ENCODE measurements at regions not wholly inside any gene's neighbourhood (a gene's known extent, or its start where the extent isn't known, plus 50 kb on each side); places are given as distances from the start of the nearest gene placed in this dataset.

DNA sequence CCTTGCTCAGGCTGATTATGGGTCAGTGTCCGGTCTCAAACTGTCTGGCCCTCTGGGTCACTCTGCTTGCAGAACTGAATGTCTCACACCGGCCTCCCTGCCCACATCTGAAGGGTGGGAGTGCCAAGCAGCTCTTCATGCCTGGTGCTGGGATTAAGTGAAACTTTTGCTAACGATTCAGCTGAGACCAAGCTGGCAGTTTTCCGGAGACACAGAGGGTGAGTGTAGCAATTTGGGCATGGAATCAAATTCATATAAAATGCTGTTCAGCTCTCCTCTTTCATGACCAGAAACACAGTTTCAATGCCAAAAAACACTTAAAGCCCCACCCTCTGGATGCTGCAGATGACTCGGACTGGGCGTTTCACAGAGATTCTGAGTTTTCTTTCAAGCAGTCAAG lies 207.5 kb downstream of the NXNL2 start (continued):
- TF ChIP-seq, protein P1, sequence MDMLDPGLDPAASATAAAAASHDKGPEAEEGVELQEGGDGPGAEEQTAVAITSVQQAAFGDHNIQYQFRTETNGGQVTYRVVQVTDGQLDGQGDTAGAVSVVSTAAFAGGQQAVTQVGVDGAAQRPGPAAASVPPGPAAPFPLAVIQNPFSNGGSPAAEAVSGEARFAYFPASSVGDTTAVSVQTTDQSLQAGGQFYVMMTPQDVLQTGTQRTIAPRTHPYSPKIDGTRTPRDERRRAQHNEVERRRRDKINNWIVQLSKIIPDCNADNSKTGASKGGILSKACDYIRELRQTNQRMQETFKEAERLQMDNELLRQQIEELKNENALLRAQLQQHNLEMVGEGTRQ (CRISPR knock-in tag; IDR thresholded peaks at IDR 0.05) = no peak
- TF ChIP-seq, protein P2, sequence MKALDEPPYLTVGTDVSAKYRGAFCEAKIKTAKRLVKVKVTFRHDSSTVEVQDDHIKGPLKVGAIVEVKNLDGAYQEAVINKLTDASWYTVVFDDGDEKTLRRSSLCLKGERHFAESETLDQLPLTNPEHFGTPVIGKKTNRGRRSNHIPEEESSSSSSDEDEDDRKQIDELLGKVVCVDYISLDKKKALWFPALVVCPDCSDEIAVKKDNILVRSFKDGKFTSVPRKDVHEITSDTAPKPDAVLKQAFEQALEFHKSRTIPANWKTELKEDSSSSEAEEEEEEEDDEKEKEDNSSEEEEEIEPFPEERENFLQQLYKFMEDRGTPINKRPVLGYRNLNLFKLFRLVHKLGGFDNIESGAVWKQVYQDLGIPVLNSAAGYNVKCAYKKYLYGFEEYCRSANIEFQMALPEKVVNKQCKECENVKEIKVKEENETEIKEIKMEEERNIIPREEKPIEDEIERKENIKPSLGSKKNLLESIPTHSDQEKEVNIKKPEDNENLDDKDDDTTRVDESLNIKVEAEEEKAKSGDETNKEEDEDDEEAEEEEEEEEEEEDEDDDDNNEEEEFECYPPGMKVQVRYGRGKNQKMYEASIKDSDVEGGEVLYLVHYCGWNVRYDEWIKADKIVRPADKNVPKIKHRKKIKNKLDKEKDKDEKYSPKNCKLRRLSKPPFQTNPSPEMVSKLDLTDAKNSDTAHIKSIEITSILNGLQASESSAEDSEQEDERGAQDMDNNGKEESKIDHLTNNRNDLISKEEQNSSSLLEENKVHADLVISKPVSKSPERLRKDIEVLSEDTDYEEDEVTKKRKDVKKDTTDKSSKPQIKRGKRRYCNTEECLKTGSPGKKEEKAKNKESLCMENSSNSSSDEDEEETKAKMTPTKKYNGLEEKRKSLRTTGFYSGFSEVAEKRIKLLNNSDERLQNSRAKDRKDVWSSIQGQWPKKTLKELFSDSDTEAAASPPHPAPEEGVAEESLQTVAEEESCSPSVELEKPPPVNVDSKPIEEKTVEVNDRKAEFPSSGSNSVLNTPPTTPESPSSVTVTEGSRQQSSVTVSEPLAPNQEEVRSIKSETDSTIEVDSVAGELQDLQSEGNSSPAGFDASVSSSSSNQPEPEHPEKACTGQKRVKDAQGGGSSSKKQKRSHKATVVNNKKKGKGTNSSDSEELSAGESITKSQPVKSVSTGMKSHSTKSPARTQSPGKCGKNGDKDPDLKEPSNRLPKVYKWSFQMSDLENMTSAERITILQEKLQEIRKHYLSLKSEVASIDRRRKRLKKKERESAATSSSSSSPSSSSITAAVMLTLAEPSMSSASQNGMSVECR (CRISPR knock-in tag; IDR thresholded peaks at IDR 0.05; ENCODE audit: borderline replicate concordance) = no peak
- TF ChIP-seq PRRX2 (CRISPR knock-in tag; IDR thresholded peaks at IDR 0.05) = no peak
- TF ChIP-seq MXD4 (CRISPR knock-in tag; IDR thresholded peaks at IDR 0.05; ENCODE audit: borderline replicate concordance) = no peak

DNA sequence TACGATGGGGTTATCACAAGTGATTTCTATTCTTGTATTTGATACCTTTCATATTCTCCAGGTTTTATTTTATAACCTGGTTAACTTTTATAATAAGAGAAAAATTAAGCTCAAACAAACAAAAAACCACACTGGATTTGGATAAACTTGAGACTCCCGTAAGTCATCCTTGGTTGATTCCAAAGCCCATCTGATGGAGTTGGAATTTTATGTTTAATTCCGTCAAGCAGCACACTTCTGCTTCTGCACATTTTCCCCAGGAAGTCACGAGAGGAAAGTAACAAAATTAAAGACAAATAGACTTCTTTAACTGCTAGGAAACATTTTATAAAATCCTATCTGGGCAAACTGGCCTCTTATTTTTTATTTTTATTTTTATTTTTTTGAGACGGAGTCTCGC lies 207.9 kb downstream of the NXNL2 start:
- peaks cover 13% of the 10 kb centered on the region for H3K9me3 Mint-ChIP-seq
- no peak overlapping the region for H3K4me3 Mint-ChIP-seq
- peaks cover 12% of the 10 kb centered on the region for H3K36me3 Mint-ChIP-seq
- POLR2A ChIA-PET = interaction anchor here (0.6 kb wide), 1 partner anchor 13 kb away, joined by 12 read pairs; no protein-coding TSS in a partner anchor
- TF ChIP-seq, protein P3, sequence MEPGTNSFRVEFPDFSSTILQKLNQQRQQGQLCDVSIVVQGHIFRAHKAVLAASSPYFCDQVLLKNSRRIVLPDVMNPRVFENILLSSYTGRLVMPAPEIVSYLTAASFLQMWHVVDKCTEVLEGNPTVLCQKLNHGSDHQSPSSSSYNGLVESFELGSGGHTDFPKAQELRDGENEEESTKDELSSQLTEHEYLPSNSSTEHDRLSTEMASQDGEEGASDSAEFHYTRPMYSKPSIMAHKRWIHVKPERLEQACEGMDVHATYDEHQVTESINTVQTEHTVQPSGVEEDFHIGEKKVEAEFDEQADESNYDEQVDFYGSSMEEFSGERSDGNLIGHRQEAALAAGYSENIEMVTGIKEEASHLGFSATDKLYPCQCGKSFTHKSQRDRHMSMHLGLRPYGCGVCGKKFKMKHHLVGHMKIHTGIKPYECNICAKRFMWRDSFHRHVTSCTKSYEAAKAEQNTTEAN (CRISPR knock-in tag; IDR thresholded peaks at IDR 0.05) = no peak
- TF ChIP-seq, protein P4, sequence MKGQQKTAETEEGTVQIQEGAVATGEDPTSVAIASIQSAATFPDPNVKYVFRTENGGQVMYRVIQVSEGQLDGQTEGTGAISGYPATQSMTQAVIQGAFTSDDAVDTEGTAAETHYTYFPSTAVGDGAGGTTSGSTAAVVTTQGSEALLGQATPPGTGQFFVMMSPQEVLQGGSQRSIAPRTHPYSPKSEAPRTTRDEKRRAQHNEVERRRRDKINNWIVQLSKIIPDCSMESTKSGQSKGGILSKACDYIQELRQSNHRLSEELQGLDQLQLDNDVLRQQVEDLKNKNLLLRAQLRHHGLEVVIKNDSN (CRISPR knock-in tag; IDR thresholded peaks at IDR 0.05) = no peak
- TF ChIP-seq ZNF232 (CRISPR knock-in tag; IDR thresholded peaks at IDR 0.05) = no peak
- TF ChIP-seq ZNF263 (CRISPR knock-in tag; IDR thresholded peaks at IDR 0.05; ENCODE audit: low read depth) = no peak
- TF ChIP-seq, protein P5, sequence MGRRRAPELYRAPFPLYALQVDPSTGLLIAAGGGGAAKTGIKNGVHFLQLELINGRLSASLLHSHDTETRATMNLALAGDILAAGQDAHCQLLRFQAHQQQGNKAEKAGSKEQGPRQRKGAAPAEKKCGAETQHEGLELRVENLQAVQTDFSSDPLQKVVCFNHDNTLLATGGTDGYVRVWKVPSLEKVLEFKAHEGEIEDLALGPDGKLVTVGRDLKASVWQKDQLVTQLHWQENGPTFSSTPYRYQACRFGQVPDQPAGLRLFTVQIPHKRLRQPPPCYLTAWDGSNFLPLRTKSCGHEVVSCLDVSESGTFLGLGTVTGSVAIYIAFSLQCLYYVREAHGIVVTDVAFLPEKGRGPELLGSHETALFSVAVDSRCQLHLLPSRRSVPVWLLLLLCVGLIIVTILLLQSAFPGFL (CRISPR knock-in tag; IDR thresholded peaks at IDR 0.05; ENCODE audit: borderline replicate concordance) = no peak
- no peak for TF ChIP-seq NFATC4 (CRISPR knock-in tag; IDR thresholded peaks at IDR 0.05)
- H3K27me3 Mint-ChIP-seq (ENCODE audit: low read depth) = no peaks in the 10 kb centered on the region
- no peak for ATAC-seq
- H3K27ac Mint-ChIP-seq = no peak overlapping the region
- DNase-seq (ENCODE audit: low spot score) = no peak
- H3K4me1 Mint-ChIP-seq = peaks cover 38% of the 10 kb centered on the region
- CTCF ChIA-PET = no interaction called here

DNA sequence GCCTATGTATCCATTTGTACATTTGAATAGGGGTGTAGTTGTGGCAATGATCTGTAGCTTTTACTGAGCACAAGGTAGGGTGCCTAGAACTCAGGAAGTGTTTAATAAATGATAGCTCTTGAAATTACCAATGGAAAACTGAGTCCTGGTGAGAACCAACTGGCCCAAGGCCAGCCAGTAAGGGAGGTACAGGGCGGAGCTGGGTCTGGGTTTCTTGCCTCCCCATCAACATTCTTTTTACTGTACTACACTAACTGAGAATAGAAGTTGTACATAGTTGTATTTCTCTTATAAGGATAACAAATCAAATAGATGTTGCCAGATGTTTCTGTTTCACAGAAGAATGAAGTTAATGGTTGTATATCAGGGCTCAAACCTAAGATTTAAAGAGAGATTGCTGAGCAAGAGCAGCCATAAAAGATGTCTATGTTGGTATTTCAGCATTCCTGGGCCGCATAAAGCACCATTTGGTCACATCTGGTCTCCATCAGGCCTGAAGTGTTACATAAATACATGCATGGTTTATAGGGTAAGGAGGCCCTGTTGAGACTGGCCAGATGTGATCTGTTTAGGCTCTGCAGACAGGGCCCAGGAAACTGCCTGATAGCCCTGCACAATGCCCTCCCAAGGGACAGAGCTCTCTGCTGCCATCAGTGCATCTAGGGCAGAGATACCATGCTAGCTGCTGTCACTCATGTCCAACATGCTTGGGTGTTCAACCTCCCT lies 210.5 kb downstream of the NXNL2 start:
- Mint-ChIP-seq H3K4me1 (peaks cover 47% of the 10 kb centered on the region), H3K36me3 (peaks cover 10% of the 10 kb centered on the region), H3K9me3 (peaks cover 18% of the 10 kb centered on the region), H3K4me3 (no peak overlapping the region), H3K27me3 (ENCODE audit: low read depth) (no peaks in the 10 kb centered on the region), H3K27ac (no peak overlapping the region)
- ChIA-PET CTCF (no interaction called here), POLR2A (interaction anchor here (1.0 kb wide), 1 partner anchor 244 kb away, joined by 3 read pairs; no protein-coding TSS in a partner anchor)
- DNase-seq (ENCODE audit: low spot score) (no peak), ATAC-seq (no peak)
- TF ChIP-seq, protein P6, sequence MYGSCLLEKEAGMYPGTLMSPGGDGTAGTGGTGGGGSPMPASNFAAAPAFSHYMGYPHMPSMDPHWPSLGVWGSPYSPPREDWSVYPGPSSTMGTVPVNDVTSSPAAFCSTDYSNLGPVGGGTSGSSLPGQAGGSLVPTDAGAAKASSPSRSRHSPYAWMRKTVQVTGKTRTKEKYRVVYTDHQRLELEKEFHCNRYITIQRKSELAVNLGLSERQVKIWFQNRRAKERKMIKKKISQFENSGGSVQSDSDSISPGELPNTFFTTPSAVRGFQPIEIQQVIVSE (CRISPR knock-in tag; IDR thresholded peaks at IDR 0.05; ENCODE audit: borderline replicate concordance) = peak; percentile 84; the same call in 1 of the 2 replicates
- peak; percentile 82; the same call in 1 of the 2 replicates for TF ChIP-seq RORB (CRISPR knock-in tag; IDR thresholded peaks at IDR 0.05)
- TF ChIP-seq, protein P7, sequence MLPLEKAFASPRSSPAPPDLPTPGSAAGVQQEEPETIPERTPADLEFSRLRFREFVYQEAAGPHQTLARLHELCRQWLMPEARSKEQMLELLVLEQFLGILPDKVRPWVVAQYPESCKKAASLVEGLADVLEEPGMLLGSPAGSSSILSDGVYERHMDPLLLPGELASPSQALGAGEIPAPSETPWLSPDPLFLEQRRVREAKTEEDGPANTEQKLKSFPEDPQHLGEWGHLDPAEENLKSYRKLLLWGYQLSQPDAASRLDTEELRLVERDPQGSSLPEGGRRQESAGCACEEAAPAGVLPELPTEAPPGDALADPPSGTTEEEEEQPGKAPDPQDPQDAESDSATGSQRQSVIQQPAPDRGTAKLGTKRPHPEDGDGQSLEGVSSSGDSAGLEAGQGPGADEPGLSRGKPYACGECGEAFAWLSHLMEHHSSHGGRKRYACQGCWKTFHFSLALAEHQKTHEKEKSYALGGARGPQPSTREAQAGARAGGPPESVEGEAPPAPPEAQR (CRISPR knock-in tag; IDR thresholded peaks at IDR 0.05) = no peak

Measured in WTC11 (cell line).